Activated gamma-delta T cell treated with anti-CD3 and anti-CD28 coated beads, Interleukin-2, amount 50 U/mL, for 16 hours (primary cell): ENCODE measurements at regions not wholly inside any gene's neighbourhood (a gene's known extent, or its start where the extent isn't known, plus 50 kb on each side); places are given as distances from the start of the nearest gene placed in this dataset.

Source experiments
- DNase-seq: peaks from one replicate; pipeline ENCODE4 v3.0.0-alpha.2; 2020; ENCODE audit warnings: low read depth

DNA sequence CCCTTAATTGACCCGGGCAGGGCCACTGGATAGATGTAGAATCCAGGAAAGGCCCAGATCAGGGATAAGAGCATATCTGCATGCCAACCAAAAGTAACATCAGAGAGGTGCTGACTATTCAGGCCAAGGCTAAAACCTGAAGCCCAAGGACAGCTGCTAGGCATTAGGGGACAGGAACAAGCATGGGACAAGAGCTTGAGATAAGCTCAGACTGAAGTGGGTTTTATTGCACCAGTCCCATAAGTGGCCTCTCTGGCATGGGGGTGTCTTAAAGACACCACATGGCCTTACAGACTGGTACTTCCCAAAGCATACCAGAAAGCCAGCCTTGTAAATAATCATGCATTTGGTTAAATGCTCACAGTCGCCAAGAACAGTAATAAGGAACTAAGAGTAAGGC is 376.1 kb downstream of the FBXW7 start:
- no peak for DNase-seq

DNA sequence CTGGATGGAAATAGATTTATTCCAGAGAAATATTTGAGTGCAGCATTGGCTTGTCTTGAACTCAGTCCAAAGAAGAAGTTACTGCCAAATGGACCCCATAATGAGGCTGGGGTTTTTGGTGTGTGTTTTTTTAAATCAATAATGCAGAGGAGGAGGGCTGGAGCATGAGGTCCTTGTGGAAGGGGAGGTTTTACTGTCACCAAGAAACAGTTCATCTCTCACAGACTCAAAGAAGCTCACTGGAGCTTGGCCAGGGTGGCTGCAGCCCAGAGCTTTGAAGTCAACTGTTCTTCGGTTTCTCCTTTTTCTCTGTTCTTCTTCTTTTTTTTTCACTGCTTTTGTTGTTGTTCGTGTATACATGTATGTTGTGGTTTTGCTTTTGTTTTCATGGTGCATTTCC is 377.7 kb downstream of the FBXW7 start:
- DNase-seq, result no peak

DNA sequence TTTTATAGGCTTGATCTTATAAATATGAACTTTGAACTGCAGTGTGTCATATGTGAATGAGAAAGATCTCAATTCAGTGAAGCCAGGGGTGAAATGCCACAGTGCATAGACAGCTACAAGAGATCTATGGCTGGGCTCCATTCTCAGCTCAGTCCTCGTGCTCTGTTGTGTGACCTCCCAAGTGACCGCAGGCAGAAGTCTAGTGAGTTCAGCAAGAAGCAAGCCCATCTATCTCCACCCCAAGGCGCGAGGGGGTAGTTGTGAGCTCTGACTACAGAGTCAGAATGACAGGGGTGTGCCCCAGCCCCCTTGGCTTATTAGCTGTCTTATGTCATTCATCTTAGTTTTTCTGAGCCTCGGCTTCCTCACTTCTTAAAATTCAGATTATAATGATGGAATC is 378.3 kb downstream of the FBXW7 start:
- DNase-seq, result no peak

DNA sequence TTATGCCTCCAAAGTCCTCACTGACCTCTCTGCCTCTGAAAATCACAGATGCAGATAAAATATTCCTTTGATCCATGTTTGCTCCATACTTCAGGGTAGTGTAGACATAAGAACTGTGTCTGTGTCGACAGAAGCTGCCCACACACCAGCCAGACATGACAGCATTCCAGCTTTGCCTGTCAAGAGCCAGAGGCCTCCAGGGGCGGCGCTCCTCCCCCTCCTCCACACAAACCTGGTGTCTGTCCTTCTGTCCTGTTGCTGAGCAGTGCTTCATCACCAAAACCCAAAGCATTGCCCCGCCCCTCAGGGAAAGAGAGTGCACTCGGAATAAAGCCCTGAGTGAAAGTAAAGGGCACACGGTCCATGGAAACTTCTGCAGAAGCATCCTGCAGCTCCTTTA is 379.4 kb downstream of the FBXW7 start:
- no peak for DNase-seq

DNA sequence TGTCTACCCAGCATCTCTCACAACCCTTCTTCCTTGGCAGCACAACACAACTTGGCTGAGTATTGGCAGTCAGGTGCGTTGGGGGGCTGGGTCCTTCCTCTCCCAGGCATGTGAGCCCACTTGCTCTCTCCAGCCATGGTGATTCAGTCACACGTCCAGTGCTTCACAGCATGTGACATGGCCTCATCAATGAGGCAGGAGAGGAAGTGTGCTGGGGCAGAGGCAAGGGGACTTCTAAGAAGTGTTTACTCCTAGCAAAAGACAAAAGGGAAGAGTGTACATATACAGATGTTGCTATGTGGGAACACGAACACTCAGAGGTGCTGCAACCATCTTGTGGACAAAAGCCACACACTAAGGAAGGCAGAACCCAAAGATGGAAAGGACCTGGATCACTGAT is 380.8 kb downstream of the FBXW7 start:
- DNase-seq, result no peak

DNA sequence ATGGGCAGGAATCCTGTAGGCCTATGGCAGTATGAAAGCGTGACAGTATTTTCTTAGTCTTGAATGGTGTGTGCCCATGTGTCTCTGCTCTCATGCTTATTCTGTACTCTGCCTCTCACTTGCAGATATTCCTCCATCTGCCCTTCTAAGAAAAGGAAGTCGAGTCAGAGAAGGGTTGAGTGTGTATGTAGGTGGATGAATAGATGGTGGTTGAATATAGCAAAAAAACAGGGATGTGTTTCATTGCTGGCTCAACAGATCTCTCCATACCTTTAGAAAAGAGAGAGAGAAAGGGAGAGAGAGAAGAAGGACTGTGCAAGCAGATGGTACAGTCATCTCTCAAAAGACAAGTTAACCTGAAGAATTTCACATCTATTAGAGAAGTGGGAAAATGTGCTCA is 381.5 kb downstream of the FBXW7 start:
- DNase-seq, result no peak

DNA sequence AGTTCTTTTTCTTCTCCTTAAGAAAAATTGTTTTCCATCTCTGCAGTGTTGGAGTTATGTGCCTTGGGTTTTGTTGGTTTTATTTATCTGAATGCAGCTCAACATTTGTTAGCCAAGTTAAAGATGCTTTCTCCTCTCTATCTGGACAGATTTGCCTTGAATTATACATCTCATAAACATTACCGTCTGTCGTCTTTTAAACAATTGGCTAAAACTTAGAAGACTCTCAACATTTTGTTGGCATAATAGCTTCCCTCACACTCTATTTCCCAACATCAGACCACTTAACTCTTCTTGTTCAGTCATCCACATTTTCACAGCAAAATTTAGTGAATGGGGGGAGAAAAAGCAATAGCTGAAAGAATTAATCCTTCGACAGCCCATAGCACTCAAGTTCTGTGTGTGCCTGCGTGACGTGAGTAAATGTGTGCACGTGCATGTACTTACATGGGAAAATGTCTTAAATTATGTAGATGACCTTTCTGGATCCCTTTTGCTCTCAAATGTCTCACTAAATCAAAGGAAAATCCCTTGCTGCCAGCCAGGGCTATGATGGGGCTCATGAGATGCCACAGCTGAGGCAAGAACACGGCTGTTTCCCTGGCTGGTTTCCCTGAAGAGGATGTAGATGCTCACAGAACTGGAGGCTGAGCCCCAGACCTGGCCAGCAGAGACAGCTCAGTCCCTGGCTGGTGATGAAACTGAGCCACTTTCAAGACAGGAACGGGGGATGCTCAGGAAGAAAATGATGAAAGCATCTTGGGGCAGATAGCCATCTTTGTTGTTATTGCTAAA is 382.2 kb downstream of the FBXW7 start:
- no peak for DNase-seq

DNA sequence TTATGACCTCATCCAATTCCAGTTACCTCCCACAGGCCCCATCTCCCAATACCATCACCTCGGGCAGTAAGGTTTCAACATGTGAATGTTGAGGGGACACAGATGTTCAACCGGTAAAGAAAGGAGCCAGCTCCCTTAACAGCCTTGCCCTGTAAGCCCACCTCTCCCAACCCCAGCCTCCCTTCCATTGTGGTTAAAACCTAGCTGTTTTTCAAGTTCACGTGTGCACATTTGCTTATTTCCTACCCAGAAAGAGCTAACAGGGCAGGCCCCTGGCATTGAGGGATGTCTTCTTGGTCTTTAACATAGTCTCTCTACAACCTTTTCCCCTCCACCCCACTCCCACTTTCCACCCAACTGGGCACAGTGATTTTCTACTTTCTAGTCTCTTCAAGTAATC is 385.7 kb downstream of the FBXW7 start:
- no peak for DNase-seq

DNA sequence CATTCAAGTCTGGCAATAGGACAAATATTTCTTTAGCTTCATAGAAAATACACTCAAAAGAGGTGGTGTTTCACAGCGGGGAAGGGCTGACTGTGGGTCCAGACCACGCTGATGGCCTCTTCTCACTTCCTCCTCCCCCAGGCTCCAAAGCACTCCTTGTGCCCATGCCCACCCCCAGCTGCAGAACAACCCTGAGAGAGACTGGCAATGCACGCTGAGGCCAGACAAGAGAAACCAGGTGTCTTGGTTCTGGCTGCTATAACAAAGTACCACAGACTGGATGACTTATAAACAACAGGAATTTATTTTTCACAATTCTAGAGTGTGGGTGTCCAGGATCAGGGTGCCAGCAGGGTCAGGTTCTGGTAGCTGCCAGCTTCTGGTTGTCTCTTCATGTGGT is 386.1 kb downstream of the FBXW7 start:
- no peak for DNase-seq

DNA sequence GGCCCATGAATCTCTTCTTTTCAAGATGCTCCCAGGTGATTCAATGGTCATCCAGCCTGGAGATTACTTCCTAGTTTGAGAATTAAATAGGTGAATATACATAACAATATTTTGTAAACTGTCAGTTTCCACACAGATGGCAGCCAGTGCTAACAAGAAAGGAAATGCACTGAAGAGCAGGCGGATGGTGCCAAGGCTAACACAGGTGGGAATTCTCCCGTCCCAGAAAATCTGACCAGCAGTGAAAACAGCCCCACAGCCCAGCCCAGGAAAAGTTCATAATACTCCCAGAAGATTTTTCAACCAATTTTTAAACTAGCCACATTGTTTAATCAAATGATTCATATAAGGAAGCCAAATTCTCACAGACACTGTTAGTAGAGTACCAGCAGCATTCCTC is 387.2 kb upstream of the GATB start:
- DNase-seq, result no peak

DNA sequence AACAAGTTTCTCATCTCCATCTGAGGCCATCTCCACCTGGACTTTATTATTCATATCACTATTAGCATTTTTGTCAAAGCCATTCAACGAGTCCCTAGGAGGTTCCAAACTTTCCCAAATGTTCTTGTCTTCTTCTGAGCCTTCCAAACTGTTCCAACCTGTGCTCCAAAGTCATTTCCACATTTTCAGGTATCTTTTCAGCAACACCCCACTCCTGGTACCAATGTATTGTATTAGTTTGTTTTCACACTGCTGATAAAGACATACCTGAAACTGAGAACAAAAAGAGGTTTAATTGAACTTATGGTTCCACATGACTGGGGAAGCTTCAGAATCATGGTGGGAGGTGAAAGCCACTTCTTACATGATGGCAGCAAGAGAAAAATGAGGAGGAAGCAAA is 385.4 kb upstream of the GATB start:
- no peak for DNase-seq

DNA sequence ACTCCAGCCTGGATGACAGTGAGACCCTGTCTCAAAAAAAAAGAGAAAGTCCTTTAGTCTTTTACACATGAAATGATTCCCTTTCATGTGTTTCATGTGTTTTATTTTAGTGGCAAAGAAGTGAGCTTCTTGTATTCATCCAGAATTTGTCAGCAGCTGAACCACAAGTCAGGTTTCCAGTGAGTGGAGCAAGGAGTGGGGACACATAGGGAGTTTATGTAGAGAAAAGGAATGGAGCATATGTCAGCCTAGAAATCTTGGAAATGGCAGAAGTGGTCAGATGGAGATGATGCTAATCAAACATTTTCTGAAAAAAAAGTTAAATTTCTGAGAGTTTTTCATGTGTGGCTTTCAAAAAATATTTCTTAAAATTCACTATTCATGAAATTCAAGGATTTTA is 383.0 kb upstream of the GATB start:
- no peak for DNase-seq

DNA sequence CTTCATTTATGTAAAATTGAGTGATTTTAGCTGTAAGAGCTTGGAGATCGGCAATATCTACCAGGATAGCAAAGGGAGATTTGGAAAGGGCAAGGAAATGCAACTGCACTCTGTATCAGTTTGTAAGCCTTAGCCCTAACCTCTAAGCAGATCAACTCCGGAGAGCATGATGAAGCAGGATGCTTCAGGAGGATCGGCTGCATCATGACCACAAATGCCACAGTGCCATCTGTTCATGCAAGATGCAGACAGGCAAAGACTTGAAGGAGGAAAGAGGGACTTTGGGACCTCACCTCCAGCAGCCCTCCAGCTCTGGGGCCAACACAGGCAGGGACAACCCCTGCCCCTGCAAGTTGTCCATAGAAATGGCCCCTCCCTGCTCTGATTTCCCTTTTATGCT is 377.6 kb upstream of the GATB start:
- DNase-seq, result no peak

DNA sequence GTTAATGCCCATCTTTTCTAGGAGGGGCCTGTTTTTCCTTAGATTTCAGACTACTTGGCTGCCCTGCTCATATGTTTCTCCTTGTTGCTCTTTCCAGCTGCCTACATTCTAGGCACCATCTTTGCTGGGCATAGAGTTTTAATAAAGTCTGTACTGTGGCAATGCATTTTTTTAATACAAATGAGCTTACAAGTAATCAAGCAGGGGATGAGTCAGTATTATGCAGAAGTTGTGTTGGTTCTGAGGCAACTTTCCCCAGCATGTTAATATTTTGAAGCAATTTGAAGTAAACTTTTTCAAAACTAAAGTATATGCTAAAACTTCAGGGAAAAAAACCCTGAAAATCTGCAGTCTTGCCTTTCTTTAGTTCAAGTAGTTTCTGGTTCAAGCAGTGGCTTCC is 372.0 kb upstream of the GATB start:
- DNase-seq, result no peak

DNA sequence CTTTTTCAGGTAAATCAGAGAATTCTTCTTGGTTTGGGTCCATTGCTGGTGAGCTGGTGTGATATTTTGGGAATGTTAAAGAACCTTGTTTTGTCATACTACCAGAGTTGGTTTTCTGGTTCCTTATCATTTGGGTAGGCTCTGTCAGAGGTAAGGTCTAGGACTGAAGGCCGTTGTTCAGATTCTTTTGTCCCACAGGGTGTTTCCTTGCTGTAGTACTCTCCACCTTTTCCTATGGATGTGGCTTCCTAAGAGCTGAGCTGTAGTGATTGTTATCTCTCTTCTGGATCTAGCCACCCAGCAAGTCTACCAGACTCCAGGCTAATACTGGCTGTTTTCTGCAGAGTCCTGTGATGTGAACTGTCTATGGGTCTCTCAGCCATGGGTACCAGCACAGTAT is 367.5 kb upstream of the GATB start:
- DNase-seq, result no peak

DNA sequence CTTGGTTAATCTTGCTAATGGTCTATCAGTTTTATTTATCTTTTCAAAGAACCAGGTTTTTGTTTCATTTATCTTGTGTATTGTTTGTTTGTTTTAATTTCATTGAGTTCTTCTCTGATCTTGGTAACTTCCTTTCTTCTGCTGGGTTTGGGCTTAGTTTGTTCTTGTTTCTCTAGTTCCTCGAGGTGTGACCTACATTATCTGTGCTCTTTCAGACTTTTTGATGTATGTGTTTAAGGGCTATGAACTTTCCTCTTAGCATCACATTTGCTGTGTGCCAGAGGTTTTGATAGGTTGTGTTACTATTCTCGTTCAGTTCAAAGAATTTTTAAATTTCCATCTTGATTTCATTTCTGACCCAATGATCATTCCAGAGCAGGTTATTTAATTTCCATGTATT is 365.4 kb upstream of the GATB start:
- DNase-seq, result no peak

DNA sequence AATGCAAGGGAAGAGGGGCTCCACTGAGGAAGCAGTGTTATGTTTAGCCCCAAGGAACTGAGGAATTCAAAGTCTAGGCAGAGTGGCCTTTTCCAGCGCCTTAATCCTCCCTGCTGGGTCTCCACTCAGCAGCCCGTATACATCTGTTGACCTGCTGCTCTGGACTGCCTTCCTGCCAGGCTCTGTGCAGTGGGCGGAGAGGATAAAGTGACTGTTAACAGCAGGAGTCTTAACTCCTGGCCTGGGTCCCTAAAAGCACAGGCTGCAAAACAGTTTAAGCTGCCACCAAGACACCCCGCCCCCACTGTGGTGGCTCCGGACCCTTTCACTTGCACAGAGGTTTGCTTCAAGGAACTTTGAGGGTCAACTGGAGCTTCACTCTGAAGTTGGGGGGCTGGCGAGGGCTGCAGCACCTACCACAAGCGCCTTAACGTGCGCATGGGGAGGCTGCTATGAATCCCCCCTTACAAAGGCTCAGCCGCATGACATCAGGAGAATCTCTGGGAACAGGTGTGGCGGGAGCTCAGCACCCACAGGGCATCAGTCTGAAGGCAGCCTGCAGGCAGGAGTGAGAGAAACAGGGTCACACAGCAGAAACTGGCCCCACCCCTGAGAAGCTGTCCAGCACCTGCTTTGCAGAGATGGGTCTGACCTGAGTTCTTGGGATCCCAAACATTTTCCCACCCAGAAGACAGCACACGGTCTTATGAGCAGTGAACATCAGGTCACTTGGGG is 358.2 kb upstream of the GATB start:
- DNase-seq, result no peak

DNA sequence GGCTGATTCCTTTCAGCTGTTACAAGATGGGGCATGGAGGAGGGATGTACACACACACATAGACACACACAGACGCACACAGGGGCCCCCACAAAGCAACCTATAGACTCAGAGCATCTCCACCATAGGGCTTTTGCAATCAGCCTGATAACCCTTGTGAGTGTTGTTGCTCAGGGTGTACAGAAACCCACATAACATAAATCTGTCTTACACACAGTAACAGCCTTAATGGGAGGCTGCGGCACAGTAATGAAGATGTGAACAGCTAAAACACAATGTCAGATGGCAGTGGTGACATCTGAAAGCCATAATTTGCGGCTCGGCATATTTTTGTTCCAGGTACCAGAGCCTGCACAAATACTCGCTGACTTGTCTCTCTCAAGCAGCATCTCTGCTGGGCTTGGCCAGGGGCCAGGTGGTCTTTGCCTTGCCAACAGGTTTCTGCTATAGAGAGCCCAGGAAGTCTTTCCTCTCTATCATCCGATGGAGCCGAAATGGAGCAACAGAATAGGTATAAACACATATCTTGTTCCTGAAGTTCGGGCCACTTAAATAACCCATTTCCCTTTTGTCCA is 357.2 kb upstream of the GATB start:
- no peak for DNase-seq

DNA sequence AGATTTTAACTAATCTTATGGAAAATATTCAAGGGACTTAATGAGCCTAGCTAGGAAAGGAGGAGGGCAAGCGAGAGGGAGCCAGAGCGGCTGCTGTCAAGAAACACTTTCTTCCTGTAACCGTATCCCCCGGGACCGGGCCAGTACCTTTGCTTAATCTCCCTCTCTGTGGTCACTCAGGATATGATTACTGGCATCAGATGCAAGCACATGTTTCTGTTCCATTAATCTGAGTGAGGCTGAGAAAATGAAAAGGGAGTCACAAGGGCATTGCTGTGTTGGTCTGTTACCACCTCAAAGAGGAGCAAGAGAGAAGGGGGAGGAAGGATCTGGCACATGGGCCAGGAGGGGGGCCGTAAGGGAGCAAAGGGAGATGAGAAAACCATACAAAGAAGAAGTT is 356.7 kb upstream of the GATB start:
- no peak for DNase-seq

DNA sequence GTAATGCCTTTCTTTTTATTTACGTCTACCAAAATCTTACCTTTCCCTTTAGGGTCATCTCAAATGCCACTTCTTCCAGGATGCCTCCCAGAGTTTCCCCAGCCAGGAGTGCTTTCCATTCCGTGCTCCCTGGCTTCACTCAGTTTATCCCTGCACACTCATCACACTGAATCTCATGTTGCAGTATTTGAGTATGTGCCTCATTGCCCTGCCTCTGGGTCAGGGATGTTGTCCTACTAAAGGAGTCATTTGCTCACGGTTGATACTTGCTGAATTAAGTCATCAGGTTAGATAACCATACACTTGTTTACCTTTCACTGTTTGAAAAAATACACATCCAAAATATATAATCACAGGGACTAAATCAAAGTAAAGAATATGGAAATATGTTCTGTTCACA is 356.2 kb upstream of the GATB start:
- DNase-seq, result no peak

DNA sequence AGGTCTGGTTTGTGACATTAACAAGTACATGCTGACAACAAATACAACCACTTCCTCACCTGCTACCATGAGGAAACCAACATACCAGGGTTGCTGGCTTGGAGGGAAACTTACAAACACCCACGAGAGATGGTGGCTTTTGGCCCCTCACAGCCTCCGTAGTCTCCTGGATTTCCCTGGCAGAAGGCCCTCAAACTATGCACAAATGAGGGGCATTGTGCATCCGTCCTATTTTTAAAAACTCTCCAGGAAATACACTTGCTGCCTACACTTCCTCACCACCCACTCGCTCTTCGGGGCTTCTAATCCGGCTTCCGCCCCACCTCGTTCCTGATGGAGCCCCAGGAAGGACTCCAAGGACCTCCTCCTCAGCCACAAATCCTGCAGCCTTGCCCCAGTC is 355.0 kb upstream of the GATB start:
- DNase-seq, result peak; percentile 32

DNA sequence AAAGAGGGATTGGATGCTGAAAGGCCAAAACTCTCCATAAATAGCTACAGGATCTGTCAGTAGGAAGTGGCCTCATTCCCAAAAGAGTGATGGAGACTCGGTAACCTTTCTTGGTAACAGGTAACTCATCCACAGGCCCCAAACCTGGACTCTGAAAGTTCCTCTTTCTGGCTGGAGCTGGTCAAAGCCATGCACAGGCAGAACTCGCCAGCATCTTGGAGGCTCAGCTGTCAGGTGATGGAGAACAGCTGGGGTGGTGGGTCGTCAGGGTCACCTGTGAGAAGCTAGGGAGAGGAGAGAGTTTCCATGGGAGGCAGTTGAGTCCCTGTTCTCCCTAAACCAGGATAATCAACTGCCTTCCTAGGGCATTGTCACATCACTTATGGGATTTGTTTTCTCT is 354.3 kb upstream of the GATB start:
- DNase-seq, result no peak

DNA sequence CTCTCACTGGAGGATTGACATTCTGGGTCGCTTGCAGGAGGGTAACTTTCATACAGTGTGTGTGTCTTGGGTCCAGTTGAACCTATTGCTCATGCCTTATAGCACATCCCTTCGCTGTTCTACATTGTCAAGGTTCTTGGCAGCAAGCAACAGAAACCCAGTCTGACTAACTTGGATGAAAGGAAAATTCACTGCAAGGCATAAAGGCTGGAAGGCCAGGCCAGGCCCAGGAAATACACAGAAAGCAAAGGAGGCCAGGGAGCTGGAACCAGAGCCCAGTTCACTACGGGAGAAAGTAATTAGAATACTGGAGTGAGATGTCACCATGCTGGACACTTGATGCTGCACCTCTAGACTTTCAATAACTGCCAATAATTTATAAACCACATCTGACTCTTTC is 353.8 kb upstream of the GATB start:
- DNase-seq, result no peak

DNA sequence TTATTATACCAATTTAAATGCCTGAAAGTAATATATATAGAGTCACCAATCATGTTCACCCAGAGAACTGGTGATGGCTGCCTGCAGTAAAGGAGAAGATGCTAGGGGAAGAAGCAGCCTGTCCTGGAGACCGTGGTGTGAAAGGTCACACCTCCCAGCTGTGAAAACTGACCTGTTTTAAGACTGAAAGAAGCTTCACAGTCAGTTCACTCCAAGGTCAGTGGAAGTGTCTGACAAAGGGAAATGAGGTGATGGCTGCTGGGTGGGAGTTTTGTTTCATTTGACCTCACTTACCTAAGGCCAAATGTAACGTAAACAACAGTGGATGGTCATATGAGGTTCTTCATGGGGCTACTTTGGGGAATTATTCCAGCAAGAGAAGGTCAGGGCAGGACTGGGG is 352.1 kb upstream of the GATB start:
- no peak for DNase-seq
